Liver (tissue), 8 donors: ENCODE measurements at regions not wholly inside any gene's neighbourhood (a gene's known extent, or its start where the extent isn't known, plus 50 kb on each side); places are given as distances from the start of the nearest gene placed in this dataset.

Experiments
- DNase-seq: peaks from one replicate; pipeline ENCODE4 v3.0.0-alpha.2; 2017; ENCODE audit warnings: low spot score
- H3K27ac ChIP-seq, 2 donors: one replicate each; pipeline ENCODE4 v1.7.0; 2013; ENCODE audit warnings: inconsistent platforms in 2 of 2, low read length in 2 of 2, control low read depth in 1 of 2, low read depth in 1 of 2, mild to moderate bottlenecking in 1 of 2
- H3K27me3 ChIP-seq, 4 donors: one replicate each; pipeline versions ENCODE4 v1.6.1 to v1.7.0; 2013; ENCODE audit warnings: low read length in 3 of 4, inconsistent platforms in 1 of 4, mild to moderate bottlenecking in 1 of 4, moderate library complexity in 1 of 4; ENCODE audit not compliant: control insufficient read depth in 4 of 4, insufficient read depth in 4 of 4
- H3K36me3 ChIP-seq, 4 donors: one replicate each; pipeline versions ENCODE4 v1.6.1 to v1.7.0; 2013; ENCODE audit warnings: low read length in 3 of 4, mild to moderate bottlenecking in 3 of 4, low read depth in 1 of 4, moderate library complexity in 1 of 4; ENCODE audit not compliant: control insufficient read depth in 4 of 4, insufficient read depth in 3 of 4
- H3K4me1 ChIP-seq, 4 donors: one replicate each; pipeline versions ENCODE4 v1.6.1 to v1.7.0; 2013; ENCODE audit warnings: low read length in 3 of 4, mild to moderate bottlenecking in 3 of 4, moderate library complexity in 1 of 4; ENCODE audit not compliant: control insufficient read depth in 4 of 4, insufficient read depth in 4 of 4
- H3K4me3 ChIP-seq, 3 donors: one replicate each; pipeline versions ENCODE4 v1.6.1 to v1.7.0; 2013; ENCODE audit warnings: low read length in 3 of 3, control low read depth in 1 of 3, low read depth in 1 of 3, mild to moderate bottlenecking in 1 of 3
- H3K9ac ChIP-seq, 2 donors: one replicate each; pipeline ENCODE4 v1.7.0; 2013; ENCODE audit warnings: low read length in 2 of 2, mild to moderate bottlenecking in 2 of 2, moderate library complexity in 2 of 2, control low read depth in 1 of 2, low read depth in 1 of 2
- H3K9me3 ChIP-seq, 4 donors: one replicate each; pipeline versions ENCODE4 v1.6.1 to v1.7.0; 2013; ENCODE audit warnings: low read length in 3 of 4; ENCODE audit not compliant: control insufficient read depth in 4 of 4
- ATF3 ChIP-seq: IDR thresholded peaks from 2 replicates; pipeline ENCODE4 v1.6.1; 2016; ENCODE audit warnings: antibody characterized with exemption
- CTCF ChIP-seq: fragments of 150-350 bp; IDR thresholded peaks from 2 replicates; pipeline ENCODE4 v1.5.1; 2017; ENCODE audit warnings: improper control_type of control experiment, low read depth, low read length; ENCODE audit not compliant: missing input control
- EGR1 ChIP-seq, 2 donors: IDR thresholded peaks; 2 replicates each; pipeline ENCODE4 v1.6.1; 2016 to 2018; ENCODE audit warnings: antibody characterized with exemption in 2 of 2, low read depth in 2 of 2
- FOXA1 ChIP-seq: IDR thresholded peaks from 2 replicates; pipeline ENCODE4 v1.6.1; 2016; ENCODE audit warnings: antibody characterized with exemption
- FOXA2 ChIP-seq: IDR thresholded peaks from 2 replicates; pipeline ENCODE4 v1.6.1; 2016; ENCODE audit warnings: antibody characterized with exemption
- GABPA ChIP-seq, 2 donors: IDR thresholded peaks in 1 of 2; conservative IDR thresholded peaks in 1 of 2; 2 replicates each; pipeline ENCODE4 v1.6.1; 2016; ENCODE audit warnings: antibody characterized with exemption in 2 of 2, mild to moderate bottlenecking in 1 of 2, moderate library complexity in 1 of 2
- HNF4A ChIP-seq, 2 donors: conservative IDR thresholded peaks; 2 replicates each; pipeline ENCODE4 v1.6.1; 2016; ENCODE audit warnings: antibody characterized with exemption in 2 of 2, mild to moderate bottlenecking in 2 of 2
- HNF4G ChIP-seq: IDR thresholded peaks from 2 replicates; pipeline ENCODE4 v1.6.1; 2016; ENCODE audit warnings: antibody characterized with exemption
- JUND ChIP-seq, 2 donors: IDR thresholded peaks; 2 replicates each; pipeline ENCODE4 v1.6.1; 2016; ENCODE audit warnings: antibody characterized with exemption in 2 of 2
- MAX ChIP-seq: IDR thresholded peaks from 2 replicates; pipeline ENCODE4 v1.6.1; 2016; ENCODE audit warnings: antibody characterized with exemption
- NR2F2 ChIP-seq: IDR thresholded peaks from 2 replicates; pipeline ENCODE4 v1.6.1; 2016; ENCODE audit warnings: antibody characterized with exemption
- REST ChIP-seq: IDR thresholded peaks from 2 replicates; pipeline ENCODE4 v1.6.1; 2016; ENCODE audit warnings: antibody characterized with exemption, mild to moderate bottlenecking
- RXRA ChIP-seq, 2 donors: IDR thresholded peaks; 2 replicates each; pipeline ENCODE4 v1.6.1; 2017 to 2018; ENCODE audit warnings: antibody characterized with exemption in 2 of 2, mild to moderate bottlenecking in 1 of 2
- SP1 ChIP-seq: IDR thresholded peaks from 2 replicates; pipeline ENCODE4 v1.6.1; 2018; ENCODE audit warnings: antibody characterized with exemption, mild to moderate bottlenecking
- TAF1 ChIP-seq: conservative IDR thresholded peaks from 2 replicates; pipeline ENCODE4 v1.6.1; 2016; ENCODE audit warnings: antibody characterized with exemption, mild to moderate bottlenecking
- YY1 ChIP-seq: IDR thresholded peaks from 2 replicates; pipeline ENCODE4 v1.6.1; 2016; ENCODE audit warnings: antibody characterized with exemption, mild to moderate bottlenecking
- ZBTB33 ChIP-seq: IDR thresholded peaks from 2 replicates; pipeline ENCODE4 v1.6.1; 2016; ENCODE audit warnings: antibody characterized with exemption
- WGBS: extraction: QIAGEN DNeasy Blood & Tissue Kit; methylation state at CpG from one replicate; pipeline ENCODE4 v1.1.7; 2013; 5-methylcytosine and 5-hydroxymethylcytosine counted together
- donor health status: healthy.
- donor health status: healthy.
- donor health status: healthy.
- donor health status: healthy.
- donor health status: healthy.

- H3K4me1 ChIP-seq, result no peaks in the 10 kb centered on the region
- H3K27me3 ChIP-seq, result no peaks in the 10 kb centered on the region
- no peaks in the 10 kb centered on the region for H3K9me3 ChIP-seq
- DNase-seq, result no peak
- whole genome bisulfite sequencing, result 98% methylated on average over 2 of the region's 2 CpGs
- no peak overlapping the region for H3K27ac ChIP-seq
- TF ChIP-seq FOXA1 (no peak), CTCF (no peak), NR2F2 (no peak), HNF4A (conservative IDR thresholded peaks at IDR 0.05) (no peak), SP1 (no peak), GABPA (IDR thresholded peaks at IDR 0.05 in 1 of 2, conservative IDR thresholded peaks at IDR 0.05 in 1 of 2) (no peak), RXRA (IDR thresholded peaks at IDR 0.05) (no peak), JUND (IDR thresholded peaks at IDR 0.05) (no peak), TAF1 (no peak), HNF4G (no peak), YY1 (no peak)
- H3K9ac ChIP-seq, result no peak overlapping the region
- H3K4me3 ChIP-seq, result no peak overlapping the region
- H3K36me3 ChIP-seq, result no peaks in the 10 kb centered on the region
These were observed 99.5 kb downstream of the CD164 start for GRCh38 chr6:109282756-109283155.

- H3K9me3 ChIP-seq, result no peaks in the 10 kb centered on the region
- TF ChIP-seq HNF4A (conservative IDR thresholded peaks at IDR 0.05) (no peak), RXRA (IDR thresholded peaks at IDR 0.05) (no peak), ATF3 (no peak), HNF4G (no peak), CTCF (no peak), NR2F2 (no peak), SP1 (no peak), FOXA2 (no peak), ZBTB33 (no peak), REST (no peak), MAX (no peak), JUND (IDR thresholded peaks at IDR 0.05) (no peak), FOXA1 (no peak), EGR1 (IDR thresholded peaks at IDR 0.05; ENCODE audit: low read depth in 2 of 2) (no peak)
- H3K4me1 ChIP-seq, result no peaks in the 10 kb centered on the region
- H3K27me3 ChIP-seq, result no peaks in the 10 kb centered on the region
- 91% methylated on average over 1 of the region's 1 CpG for WGBS
- DNase-seq, result no peak
- no peak overlapping the region for H3K27ac ChIP-seq
- H3K9ac ChIP-seq, result no peak overlapping the region
- H3K36me3 ChIP-seq, result no peaks in the 10 kb centered on the region
- no peak overlapping the region for H3K4me3 ChIP-seq
These were observed 102.6 kb downstream of the CD164 start for GRCh38 chr6:109279628-109280027.
